Prostate gland (tissue), 2 donors: ENCODE measurements at regions not wholly inside any gene's neighbourhood (a gene's known extent, or its start where the extent isn't known, plus 50 kb on each side); places are given as distances from the start of the nearest gene placed in this dataset.

Source experiments
- POLR2AphosphoS5 ChIP-seq: sonication (generic); formaldehyde crosslinking; IDR thresholded peaks from one replicate; pipeline ENCODE4 v1.6.1; 2017; ENCODE audit warnings: antibody characterized with exemption
- TF ChIP-seq, protein P1 (sequence below), 4 experiments: fragments of 200-600 bp in 2 of 4; fragments of 450-650 bp in 2 of 4; sonication (generic) in 2 of 4; IDR thresholded peaks; 1 replicate in 3 of 4; 2 replicates in 1 of 4; pipeline ENCODE4 v1.5.1; 2016 to 2019; ENCODE audit warnings: antibody characterized with exemption in 4 of 4, mild to moderate bottlenecking in 2 of 4, moderate library complexity in 2 of 4

DNA sequence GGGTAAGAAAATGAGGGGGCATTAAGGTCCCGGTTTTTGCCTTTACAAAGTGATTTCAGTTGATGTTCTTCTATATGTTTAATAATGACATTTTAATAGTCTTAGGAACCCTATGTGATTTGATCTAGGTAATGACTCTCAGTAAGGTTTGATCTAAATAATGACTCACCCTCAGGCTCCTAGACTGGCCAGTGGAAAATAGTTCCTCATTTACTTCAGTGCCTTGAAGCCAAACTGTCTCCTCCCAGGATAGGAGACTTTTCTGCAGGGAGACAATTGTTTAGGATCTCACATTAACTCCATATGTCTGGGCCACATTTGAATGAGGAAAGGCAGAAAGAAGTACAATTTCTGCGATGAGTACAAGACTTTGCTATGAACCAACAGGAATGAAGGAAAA lies 1331.9 kb downstream of the XPNPEP1 start:
- no peak for TF ChIP-seq POLR2AphosphoS5
- TF ChIP-seq, protein P1, sequence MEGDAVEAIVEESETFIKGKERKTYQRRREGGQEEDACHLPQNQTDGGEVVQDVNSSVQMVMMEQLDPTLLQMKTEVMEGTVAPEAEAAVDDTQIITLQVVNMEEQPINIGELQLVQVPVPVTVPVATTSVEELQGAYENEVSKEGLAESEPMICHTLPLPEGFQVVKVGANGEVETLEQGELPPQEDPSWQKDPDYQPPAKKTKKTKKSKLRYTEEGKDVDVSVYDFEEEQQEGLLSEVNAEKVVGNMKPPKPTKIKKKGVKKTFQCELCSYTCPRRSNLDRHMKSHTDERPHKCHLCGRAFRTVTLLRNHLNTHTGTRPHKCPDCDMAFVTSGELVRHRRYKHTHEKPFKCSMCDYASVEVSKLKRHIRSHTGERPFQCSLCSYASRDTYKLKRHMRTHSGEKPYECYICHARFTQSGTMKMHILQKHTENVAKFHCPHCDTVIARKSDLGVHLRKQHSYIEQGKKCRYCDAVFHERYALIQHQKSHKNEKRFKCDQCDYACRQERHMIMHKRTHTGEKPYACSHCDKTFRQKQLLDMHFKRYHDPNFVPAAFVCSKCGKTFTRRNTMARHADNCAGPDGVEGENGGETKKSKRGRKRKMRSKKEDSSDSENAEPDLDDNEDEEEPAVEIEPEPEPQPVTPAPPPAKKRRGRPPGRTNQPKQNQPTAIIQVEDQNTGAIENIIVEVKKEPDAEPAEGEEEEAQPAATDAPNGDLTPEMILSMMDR (IDR thresholded peaks at IDR 0.05), result no peak
